HEK293 (cell line): ENCODE measurements at regions not wholly inside any gene's neighbourhood (a gene's known extent, or its start where the extent isn't known, plus 50 kb on each side); places are given as distances from the start of the nearest gene placed in this dataset.

Experiments used
- CTCF ChIA-PET: fragments of 350-600 bp; formaldehyde crosslinking; extraction: SDS; loops from one replicate; lab custom pipeline; 2021; ENCODE audit warnings: antibody characterized with exemption; lab: Yijun Ruan, JAX
- POLR2A ChIA-PET: fragments of 300-600 bp; formaldehyde crosslinking; extraction: SDS; loops from one replicate; lab custom pipeline; 2020; ENCODE audit warnings: antibody characterized with exemption, inconsistent platforms; lab: Yijun Ruan, JAX
- H3K27ac ChIP-seq: fragments of 200-500 bp; sonication (Bioruptor generic); 2 replicates; pipeline ENCODE4 v1.5.1; 2014; ENCODE audit warnings: low read depth, low read length, control low read depth, inconsistent platforms; ENCODE audit errors: extremely low read depth
- H3K36me3 ChIP-seq, 2 experiments: fragments of 200-500 bp in 1 of 2; sonication (Bioruptor generic) in 1 of 2; 1 replicate in 1 of 2; 2 replicates in 1 of 2; pipeline ENCODE4 v1.5.1; 2014 to 2017; ENCODE audit warnings: inconsistent platforms in 2 of 2, low read length in 2 of 2; ENCODE audit not compliant: control insufficient read depth in 2 of 2, insufficient read depth in 1 of 2
- H3K4me1 ChIP-seq: fragments of 200-500 bp; sonication (Bioruptor generic); 2 replicates; pipeline ENCODE4 v1.5.1; 2014; ENCODE audit warnings: mild to moderate bottlenecking, low read length, inconsistent platforms; ENCODE audit not compliant: control insufficient read depth, insufficient read depth
- H3K4me3 ChIP-seq: 2 replicates; pipeline ENCODE4 v1.5.1; 2011; ENCODE audit warnings: low read depth, mild to moderate bottlenecking, control low read depth, low read length, moderate library complexity
- H3K9me3 ChIP-seq: fragments of 200-500 bp; sonication (Bioruptor generic); 2 replicates; pipeline ENCODE4 v1.5.1; 2014; ENCODE audit warnings: low read depth, low read length, inconsistent platforms; ENCODE audit not compliant: control insufficient read depth, insufficient read depth
- GLI2 ChIP-seq: fragments of 450-650 bp; formaldehyde crosslinking; IDR thresholded peaks from 2 replicates; pipeline ENCODE4; 2017; ENCODE audit warnings: missing biosample characterization, missing genetic modification characterization, low read depth, borderline replicate concordance
- GLI4 ChIP-seq: fragments of 450-650 bp; formaldehyde crosslinking; IDR thresholded peaks from 2 replicates; pipeline ENCODE4 v1.5.1; 2016; ENCODE audit warnings: missing biosample characterization, missing genetic modification characterization
- KLF9 ChIP-seq: fragments of 450-650 bp; formaldehyde crosslinking; IDR thresholded peaks from 2 replicates; pipeline ENCODE4 v1.5.1; 2016; ENCODE audit warnings: missing biosample characterization, missing genetic modification characterization, low read depth
- PRDM1 ChIP-seq: fragments of 450-650 bp; formaldehyde crosslinking; IDR thresholded peaks from 2 replicates; pipeline ENCODE4; 2016; ENCODE audit warnings: missing biosample characterization, missing genetic modification characterization
- PRDM10 ChIP-seq: fragments of 450-650 bp; formaldehyde crosslinking; IDR thresholded peaks from 2 replicates; pipeline ENCODE4 v1.5.1; 2016; ENCODE audit warnings: missing biosample characterization, missing genetic modification characterization
- REPIN1 ChIP-seq: fragments of 450-650 bp; formaldehyde crosslinking; IDR thresholded peaks from 2 replicates; pipeline ENCODE4 v1.5.1; 2017; ENCODE audit warnings: missing biosample characterization, missing genetic modification characterization, low read depth
- ZBTB44 ChIP-seq: fragments of 450-650 bp; IDR thresholded peaks from 2 replicates; pipeline ENCODE4 v1.5.1; 2018; ENCODE audit warnings: missing biosample characterization, mild to moderate bottlenecking, missing genetic modification characterization
- ZEB2 ChIP-seq: fragments of 450-650 bp; formaldehyde crosslinking; IDR thresholded peaks from 2 replicates; pipeline ENCODE4 v1.5.1; 2016; ENCODE audit warnings: missing biosample characterization, missing genetic modification characterization
- ZNF18 ChIP-seq: fragments of 450-650 bp; formaldehyde crosslinking; IDR thresholded peaks from 2 replicates; pipeline ENCODE4 v1.5.1; 2016; ENCODE audit warnings: missing biosample characterization, missing genetic modification characterization
- ZNF302 ChIP-seq: fragments of 450-650 bp; formaldehyde crosslinking; IDR thresholded peaks from 2 replicates; pipeline ENCODE4 v1.5.1; 2016; ENCODE audit warnings: missing biosample characterization, missing genetic modification characterization, low read depth
- ZNF394 ChIP-seq: fragments of 450-650 bp; formaldehyde crosslinking; IDR thresholded peaks from 2 replicates; pipeline ENCODE4 v1.5.1; 2016; ENCODE audit warnings: missing biosample characterization, missing genetic modification characterization, mild to moderate bottlenecking, moderate library complexity, borderline replicate concordance
- ZNF521 ChIP-seq: fragments of 450-650 bp; formaldehyde crosslinking; IDR thresholded peaks from 2 replicates; pipeline ENCODE4 v1.5.1; 2017; ENCODE audit warnings: missing biosample characterization, mild to moderate bottlenecking, missing genetic modification characterization
- ZNF529 ChIP-seq: fragments of 450-650 bp; formaldehyde crosslinking; IDR thresholded peaks from 2 replicates; pipeline ENCODE4 v1.5.1; 2017; ENCODE audit warnings: missing genetic modification characterization, missing biosample characterization; ENCODE audit not compliant: insufficient replicate concordance
- ZNF530 ChIP-seq: fragments of 450-650 bp; formaldehyde crosslinking; IDR thresholded peaks from 2 replicates; pipeline ENCODE4 v1.5.1; 2016; ENCODE audit warnings: low read depth, missing biosample characterization, missing genetic modification characterization
- ZNF558 ChIP-seq: fragments of 450-650 bp; formaldehyde crosslinking; IDR thresholded peaks from 2 replicates; pipeline ENCODE4 v1.5.1; 2016; ENCODE audit warnings: missing biosample characterization, missing genetic modification characterization
- ZNF629 ChIP-seq: fragments of 450-650 bp; formaldehyde crosslinking; IDR thresholded peaks from 2 replicates; pipeline ENCODE4 v1.5.1; 2017; ENCODE audit warnings: missing biosample characterization, missing genetic modification characterization
- ZSCAN16 ChIP-seq: fragments of 450-650 bp; formaldehyde crosslinking; IDR thresholded peaks from 2 replicates; pipeline ENCODE4 v1.5.1; 2016; ENCODE audit warnings: missing biosample characterization, missing genetic modification characterization

GRCh38 chr4:54574500-54574899 lies 83.3 kb upstream of the KIT start (continued):
- TF ChIP-seq ZNF18 (tag by site-specific recombination) = no peak

GRCh38 chr4:54575919-54576318 lies 81.8 kb upstream of the KIT start:
- Histone ChIP-seq H3K9me3 (no peaks in the 10 kb centered on the region), H3K27ac (no peak overlapping the region), H3K4me1 (no peaks in the 10 kb centered on the region), H3K4me3 (no peak overlapping the region)
- TF ChIP-seq ZNF394 (tag by site-specific recombination) = no peak
- TF ChIP-seq ZNF529 (tag by site-specific recombination) = no peak
- TF ChIP-seq ZEB2 (tag by site-specific recombination) = no peak
- TF ChIP-seq ZBTB44 = no peak
- TF ChIP-seq, all 188 proteins: peak for 0
- H3K36me3 ChIP-seq = no peaks in the 10 kb centered on the region
- POLR2A ChIA-PET = no interaction called here
- CTCF ChIA-PET = no interaction called here

- no peak overlapping the region for H3K27ac ChIP-seq
- no peak overlapping the region for H3K4me3 ChIP-seq
- H3K36me3 ChIP-seq = no peaks in the 10 kb centered on the region
- TF ChIP-seq REPIN1 = no peak
- TF ChIP-seq PRDM10 (tag by site-specific recombination) = no peak
- no peak for TF ChIP-seq KLF9 (tag by site-specific recombination)
- no peak for TF ChIP-seq ZNF629 (tag by site-specific recombination)
- TF ChIP-seq GLI2 (tag by site-specific recombination) = no peak
- TF ChIP-seq ZNF558 (tag by site-specific recombination) = no peak
- no peak for TF ChIP-seq GLI4 (tag by site-specific recombination)
- TF ChIP-seq ZNF302 (tag by site-specific recombination) = no peak
- TF ChIP-seq ZSCAN16 (tag by site-specific recombination) = no peak
- no peak for TF ChIP-seq ZNF521 (tag by site-specific recombination)
- TF ChIP-seq ZNF530 (tag by site-specific recombination) = no peak
- no peak for TF ChIP-seq PRDM1 (tag by site-specific recombination)
- ChIA-PET CTCF (no interaction called here), POLR2A (no interaction called here)
- H3K4me1 ChIP-seq = no peaks in the 10 kb centered on the region
- no peaks in the 10 kb centered on the region for H3K9me3 ChIP-seq
Measured at GRCh38 chr4:54581807-54582206, 76.0 kb upstream of the KIT start.
